Brain pericyte (primary cell): ENCODE measurements at regions not wholly inside any gene's neighbourhood (a gene's known extent, or its start where the extent isn't known, plus 50 kb on each side); places are given as distances from the start of the nearest gene placed in this dataset.

ENCODE experiments used
- DNase-seq: peaks from one replicate; pipeline ENCODE4 v3.0.0-alpha.2; 2012; ENCODE audit warnings: low read depth, low spot score

DNA sequence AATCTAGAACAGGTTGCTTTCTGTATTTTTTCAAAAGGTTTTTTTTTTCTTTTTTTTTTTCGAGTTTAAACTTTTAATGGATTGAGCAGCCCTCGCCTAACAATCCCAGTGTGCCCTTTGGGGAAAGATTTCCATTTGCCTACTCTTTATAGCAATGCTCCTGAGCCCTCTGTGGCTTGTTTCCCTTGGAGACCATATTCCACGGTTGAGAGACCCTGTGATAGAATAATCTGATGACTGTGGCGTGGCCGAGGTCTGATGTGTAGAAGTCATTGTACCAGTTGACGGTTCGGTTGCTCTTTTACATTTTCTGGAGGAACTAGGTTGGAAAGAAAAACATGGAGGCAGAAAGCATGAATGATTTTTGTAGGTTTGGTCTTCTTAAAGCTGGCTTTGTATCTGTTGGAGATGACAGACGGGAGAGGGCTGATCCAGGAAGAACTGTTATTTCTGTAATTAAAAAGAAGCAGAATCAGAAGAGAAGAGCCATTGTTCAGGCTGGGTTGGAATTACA, 305.7 kb upstream of the NRIP1 start:
- no peak for DNase-seq

DNA sequence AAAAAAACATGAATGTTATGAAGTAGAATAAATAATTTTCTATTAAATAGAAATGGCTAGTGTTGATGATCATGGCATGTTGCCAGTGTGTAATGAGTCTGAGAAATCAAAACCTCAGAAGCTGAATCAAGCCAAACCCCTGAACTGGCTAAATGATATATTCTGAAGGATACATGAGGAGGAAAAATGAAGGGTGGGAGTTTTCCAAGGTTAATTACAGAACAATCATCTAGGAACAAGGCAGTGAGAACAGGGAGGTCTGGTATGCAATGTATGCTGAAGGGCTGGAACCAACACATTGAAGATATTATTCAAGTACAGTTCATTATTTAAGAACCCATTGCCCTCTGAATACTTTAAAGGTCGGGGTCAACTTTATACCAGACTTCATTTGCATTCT, 309.1 kb upstream of the NRIP1 start:
- DNase-seq: no peak

DNA sequence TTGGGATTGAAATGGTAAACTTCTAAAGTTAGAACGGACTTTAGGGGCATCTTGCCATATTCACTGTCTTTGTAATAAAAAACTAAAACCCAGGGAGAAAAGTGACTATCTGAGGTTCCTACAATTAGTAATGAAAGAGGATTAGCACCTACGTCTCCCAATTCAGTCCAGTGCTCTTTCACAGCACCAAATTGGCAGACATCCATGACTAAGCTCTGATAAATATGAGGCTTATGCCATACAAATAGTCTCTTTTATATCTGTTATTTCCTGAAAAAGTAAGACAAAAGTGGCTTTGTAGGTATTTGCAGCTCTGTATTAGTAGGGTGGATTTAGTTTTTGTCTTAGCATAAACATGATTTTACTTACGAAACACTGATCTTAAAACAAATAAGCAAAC, 315.0 kb upstream of the NRIP1 start:
- DNase-seq: no peak

- DNase-seq: no peak
These were observed 318.8 kb upstream of the NRIP1 start for GRCh38 chr21:15383588-15383987.

GRCh38 chr21:15390049-15390448, 325.2 kb upstream of the NRIP1 start:
- DNase-seq: no peak

DNA sequence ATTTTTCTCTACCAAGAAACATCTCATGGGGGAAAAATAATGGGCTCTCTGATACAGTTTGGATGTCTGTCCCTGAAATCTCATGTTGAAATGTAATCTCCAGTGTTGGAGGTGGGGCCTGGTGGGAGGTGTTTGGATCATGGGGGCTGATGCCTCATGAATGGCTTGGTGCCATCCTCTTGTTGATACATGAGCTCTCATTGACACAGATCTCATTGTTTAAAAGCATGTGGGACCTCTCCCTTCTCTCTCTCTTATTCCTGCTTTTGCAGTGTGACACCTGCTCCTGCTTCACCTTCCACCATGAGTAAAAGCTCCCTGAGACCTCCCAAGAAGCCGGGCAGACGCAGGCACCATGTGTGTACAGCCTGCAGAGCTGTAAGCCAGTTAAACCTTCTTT, 332.5 kb upstream of the NRIP1 start:
- DNase-seq: no peak

- DNase-seq: no peak
These were observed 328.9 kb upstream of the USP25 start for GRCh38 chr21:15400905-15401304.

DNA sequence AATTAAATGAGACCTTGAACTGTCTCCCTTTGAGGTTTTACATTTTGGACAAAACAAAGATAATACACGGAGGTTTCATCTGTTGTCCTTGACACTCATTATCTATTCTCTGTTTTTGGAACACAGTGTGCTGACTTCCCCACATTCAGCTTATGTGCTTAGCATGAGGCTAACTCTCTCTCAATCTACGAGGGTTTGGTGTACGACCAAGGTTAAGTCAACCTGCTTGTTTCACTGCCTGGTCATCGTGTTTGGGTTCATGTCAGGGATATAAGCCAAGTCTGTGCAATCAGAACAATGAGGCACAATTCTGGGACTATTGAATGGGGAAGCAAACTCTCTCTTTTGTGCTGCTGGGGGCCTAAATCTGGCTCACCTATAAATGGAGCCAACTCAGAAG, 328.5 kb upstream of the USP25 start:
- no peak for DNase-seq

- no peak for DNase-seq
These were observed 324.6 kb upstream of the USP25 start for GRCh38 chr21:15405214-15405613.

DNA sequence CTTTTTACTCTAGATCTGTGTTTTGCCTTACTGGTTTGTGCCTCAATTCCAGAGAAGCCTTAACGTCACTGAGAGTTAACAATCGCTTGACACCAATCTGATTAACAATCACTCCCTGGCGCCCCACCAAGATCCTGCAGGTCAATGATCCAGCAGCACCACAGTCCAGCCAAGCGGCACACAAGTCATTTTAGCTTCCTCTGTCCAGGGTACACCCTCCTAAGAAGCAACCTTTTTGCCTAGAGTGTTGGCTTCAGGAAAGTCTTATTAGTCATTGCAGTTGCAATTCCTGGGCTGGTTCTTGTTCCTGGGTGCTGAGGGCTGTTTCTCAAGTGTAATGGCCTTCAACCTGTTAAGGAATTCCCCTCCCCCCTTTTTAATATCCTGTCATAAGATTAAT, 323.0 kb upstream of the USP25 start:
- DNase-seq: no peak

DNA sequence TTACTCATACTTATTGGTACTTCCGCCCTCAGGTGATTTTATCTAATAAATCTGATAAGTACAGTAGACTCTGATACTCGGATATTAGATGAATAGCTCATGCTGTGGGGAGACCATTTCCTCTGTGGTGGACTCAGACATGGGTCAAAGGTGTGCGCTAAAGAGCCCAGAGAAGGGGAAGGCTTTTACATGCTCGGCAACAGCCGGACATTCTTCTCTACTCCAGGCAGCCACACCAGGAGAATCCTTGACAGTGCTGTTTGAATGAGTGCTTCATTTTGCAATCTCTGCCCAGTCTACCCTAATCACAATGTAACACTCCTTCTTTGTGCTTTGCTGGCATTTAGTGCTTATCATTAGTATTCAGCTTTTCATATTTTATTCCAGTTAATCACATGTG, 322.2 kb upstream of the USP25 start:
- no peak for DNase-seq

DNA sequence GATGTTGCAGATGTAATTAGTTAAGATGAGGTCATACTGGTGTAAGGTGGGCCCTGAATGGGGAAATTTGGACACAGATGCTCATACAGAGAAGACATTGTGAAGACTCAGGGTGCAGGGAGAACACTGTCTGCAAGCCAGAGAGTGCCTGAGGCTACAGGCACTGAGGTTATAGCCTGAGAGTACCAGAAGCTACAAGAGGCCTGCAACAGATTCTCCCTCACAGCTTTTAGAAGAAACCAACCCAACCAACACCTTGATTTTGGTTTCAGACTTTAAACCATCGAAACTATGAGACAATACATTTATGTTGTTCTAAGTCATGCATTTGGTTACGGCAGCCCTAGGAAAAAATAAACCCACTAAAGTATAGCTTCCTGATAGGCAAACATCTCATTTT, 321.7 kb upstream of the USP25 start:
- DNase-seq: no peak

GRCh38 chr21:15409031-15409430, 320.8 kb upstream of the USP25 start:
- no peak for DNase-seq

- no peak for DNase-seq
These were observed 318.9 kb upstream of the USP25 start for GRCh38 chr21:15410853-15411252.

GRCh38 chr21:15414057-15414456, 315.7 kb upstream of the USP25 start:
- DNase-seq: no peak

GRCh38 chr21:15415541-15416261, 314.1 kb upstream of the USP25 start:
- DNase-seq: no peak

GRCh38 chr21:15421441-15421881, 308.3 kb upstream of the USP25 start:
- DNase-seq: no peak

GRCh38 chr21:15421947-15422346, 307.8 kb upstream of the USP25 start:
- DNase-seq: no peak

- no peak for DNase-seq
These were observed 307.0 kb upstream of the USP25 start for GRCh38 chr21:15422783-15423182.

DNA sequence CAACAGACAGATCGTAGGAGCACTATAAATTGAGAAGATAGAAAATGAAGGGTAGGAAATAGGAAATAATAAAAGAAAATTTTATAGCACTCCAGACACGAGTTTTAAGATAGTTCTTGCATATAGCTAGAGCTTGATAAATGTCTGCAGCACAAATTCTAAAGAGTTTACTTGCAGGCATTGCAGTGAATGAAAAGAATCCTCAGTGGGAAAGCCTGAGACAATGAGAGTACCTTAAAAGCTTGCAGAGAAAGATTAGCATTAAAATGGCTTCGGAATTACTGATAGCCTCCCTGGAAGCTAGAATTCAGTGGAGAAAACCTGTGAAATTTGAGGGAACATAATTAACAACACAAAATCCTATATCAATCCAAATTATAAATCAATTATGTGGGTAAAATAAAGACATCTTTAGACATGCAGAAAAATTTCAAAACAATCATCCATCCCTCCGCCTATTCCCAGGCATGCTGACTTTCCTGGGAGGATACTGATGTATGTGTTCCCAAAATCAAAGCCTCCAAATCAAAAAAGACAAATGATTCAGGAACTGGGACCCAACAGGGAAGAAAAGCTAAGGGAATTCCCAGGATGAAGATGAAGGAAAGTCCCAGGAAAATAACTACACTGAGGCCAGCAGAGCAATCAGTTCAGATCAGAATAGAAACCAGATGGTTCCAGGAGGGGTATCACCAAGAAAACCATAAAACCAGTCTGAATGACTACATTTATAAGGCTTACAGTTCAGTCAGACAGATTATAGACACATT, 305.9 kb upstream of the USP25 start:
- no peak for DNase-seq

DNA sequence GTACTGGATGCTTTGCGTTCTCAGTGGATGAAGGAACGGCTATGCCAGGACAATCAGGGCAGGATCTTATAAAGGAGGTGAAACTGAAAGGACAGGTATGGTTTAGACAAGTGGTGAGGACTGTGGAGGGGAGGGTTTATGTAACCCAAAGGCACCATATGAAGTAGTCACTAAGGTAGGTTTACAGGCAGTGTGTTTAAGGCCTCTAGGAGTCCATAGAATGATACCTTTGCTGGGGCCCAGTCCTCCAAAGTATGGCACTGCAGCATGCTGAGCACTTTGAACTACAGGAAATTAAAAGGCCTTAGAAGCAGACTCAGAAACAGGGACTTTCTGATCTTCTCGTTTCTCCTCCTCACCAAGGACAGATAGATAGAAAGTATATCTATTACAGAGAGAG, 304.7 kb upstream of the USP25 start:
- no peak for DNase-seq

- DNase-seq: no peak
These were observed 299.8 kb upstream of the USP25 start for GRCh38 chr21:15430023-15430422.

DNA sequence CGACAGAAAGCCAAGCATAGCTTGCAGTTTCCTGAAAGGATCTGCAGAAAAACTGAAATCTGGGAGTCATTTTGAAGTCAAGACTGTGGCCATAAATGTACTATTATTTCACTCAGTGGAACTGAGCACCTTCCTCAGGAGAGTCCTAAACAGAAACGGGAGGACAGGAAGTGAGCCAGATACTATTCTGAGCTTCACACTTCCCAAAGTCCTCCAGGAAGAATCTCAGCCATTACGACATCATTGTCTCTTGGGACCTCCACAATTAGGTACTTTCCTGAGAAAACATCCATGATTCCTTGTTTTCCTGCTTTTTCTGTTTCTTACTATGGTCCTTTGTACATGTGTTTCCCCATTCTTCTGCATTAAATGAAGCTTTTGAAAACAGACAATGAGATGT, 299.2 kb upstream of the USP25 start:
- DNase-seq: no peak
